Hypothalamus (tissue), 51 donors: ENCODE measurements at regions not wholly inside any gene's neighbourhood (a gene's known extent, or its start where the extent isn't known, plus 50 kb on each side); places are given as distances from the start of the nearest gene placed in this dataset.
"Not testable (repeated sequence)": the region's sequence is repeated elsewhere in the genome, so short reads cannot be mapped to it uniquely, and the experiment has no call there.

Experiments
- DNase-seq, 51 donors: peaks; one replicate each; lab custom pipeline; 2025; lab: John Stamatoyannopoulos, UW

DNA sequence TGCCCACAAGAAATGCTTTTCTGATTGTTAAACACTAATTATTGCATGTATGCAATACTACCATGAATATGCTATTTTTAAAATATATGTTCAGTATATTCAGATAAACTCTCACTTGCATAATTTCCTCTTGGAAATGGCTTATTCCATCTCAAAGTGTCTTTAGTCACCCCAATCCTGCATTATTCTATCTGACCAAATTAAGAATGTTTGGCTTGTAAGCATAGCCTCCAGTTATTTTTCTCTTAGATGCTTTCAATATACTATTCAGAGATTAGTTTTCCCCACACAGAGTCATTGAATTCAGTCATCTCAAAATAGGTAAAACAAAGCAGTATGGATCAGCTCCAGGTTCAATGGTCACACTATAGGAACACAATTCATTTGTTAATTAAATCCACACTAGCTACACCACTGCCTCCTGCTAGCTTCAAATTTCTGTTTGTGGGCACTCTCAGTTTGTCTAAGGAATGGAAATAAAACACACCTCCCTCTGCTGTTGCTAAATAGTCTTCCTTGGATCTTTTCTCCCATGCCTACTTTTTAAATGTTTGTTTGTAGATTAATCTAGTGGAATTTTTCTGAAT is 134.6 kb upstream of the TBCA start:
- DNase-seq: no peak

DNA sequence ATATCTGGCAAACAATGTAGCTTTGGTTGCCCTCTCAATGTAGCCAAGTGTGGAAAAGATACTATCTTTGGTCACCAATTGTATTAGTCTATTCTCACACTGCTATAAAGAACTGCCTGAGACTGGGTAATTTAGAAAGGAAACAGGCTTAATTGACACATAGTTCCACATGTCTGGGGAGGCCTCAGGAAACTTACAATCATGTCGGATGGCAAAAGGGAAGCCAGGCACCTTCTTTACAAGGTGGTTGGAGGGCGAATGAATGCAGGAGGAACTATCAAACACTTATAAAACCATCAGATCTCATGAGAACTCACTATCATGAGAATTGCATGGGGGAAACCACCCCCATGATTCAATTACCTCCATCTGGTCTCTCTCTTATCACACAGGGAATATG is 133.1 kb upstream of the TBCA start:
- DNase-seq: no peak

DNA sequence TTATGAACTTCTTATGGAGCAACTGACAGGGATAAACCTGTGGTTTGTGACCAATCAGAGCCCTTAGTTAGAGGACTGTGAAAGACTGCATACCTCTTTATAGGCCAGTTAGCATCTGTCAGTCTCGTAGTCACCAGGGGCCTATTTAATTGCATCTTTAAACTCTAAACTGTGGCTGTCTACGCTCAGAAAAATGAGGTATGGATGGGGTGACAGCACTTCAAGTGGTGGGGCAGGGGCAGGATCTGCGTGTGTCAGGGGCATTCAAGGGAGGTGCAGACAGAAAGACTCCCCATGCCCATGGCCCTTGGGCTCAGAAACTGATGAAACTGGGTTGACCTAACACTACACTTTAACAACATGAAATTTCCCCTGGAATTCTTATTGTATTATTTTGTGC is 132.6 kb upstream of the TBCA start:
- no peak for DNase-seq

DNA sequence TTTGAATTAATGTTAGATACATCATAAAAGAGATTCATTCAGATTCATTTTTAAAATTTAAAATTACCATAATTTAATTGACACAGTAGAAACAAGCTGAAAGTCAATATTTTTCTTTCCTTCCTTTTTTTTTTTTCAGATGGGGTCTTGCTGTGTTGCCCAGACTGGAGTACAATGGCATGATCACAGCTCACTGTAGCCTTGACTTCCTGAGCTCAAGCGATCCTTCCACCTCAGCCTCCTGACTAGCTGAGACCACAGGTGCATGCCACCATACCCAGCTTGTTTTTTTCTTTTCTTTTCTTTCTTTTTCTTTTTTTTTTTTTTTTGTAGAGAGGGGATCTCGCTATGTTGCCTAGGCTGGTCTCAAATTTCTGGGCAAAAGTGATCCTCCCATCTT is 131.6 kb upstream of the TBCA start:
- no peak for DNase-seq

DNA sequence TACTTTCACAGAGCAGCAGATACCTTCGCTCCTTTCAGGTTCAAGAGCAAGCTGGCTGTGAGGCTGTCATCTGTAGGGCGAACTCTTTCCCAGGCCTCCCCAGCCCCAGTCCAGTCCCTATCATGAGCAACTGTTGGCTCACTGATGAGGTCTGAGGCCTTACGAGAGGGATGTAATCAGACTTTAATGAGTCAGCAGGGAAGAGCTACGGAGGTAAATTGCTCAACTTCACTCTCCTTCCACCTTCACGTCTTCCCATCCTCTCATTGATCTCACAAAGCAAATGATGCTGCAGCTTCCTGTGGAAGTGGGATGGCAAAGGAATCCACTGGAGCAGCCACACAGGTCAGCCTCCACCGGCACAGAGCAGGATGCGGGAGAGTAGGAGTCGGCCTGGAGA is 130.7 kb upstream of the TBCA start:
- DNase-seq: no peak

DNA sequence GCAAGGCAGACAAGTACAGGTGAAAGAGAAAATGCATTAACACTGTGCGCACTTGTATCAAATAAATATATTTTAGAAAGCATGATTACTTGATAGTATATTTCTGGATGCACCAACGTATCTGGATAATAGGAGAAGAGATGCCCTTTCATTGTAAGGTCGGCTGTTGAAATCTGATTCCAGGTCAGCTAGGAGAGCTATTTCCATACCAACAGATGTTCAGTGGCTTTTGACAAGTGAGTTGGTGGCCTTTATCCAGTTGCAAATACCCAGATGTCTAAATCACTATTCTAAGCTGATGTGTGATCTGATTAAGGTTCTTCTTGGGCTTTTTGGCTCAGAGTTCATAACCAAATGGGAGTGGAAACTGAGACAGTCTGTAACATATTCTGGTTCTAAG is 128.2 kb upstream of the TBCA start:
- DNase-seq: no peak

DNA sequence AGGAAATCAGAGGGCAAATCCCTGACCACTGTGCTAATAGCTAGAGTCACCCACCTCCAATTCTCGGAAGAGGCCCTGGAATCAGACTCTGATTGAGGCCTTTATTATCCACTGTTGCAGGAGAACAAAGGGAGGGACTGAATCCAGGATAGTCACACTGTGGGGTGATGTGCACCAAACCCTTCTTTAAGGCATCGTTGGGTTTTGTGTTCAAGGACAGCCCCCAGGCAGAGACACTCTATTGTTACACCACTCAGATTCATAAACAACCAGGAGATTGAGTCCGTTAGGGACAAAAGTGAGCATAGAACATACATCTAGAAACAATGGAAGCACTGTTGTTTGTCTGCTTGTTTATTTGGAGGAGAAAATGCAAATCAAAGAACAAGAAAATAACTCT is 124.6 kb upstream of the TBCA start:
- peak in 28 of 51 donors; percentile 1 to 86 (median 27) for DNase-seq

DNA sequence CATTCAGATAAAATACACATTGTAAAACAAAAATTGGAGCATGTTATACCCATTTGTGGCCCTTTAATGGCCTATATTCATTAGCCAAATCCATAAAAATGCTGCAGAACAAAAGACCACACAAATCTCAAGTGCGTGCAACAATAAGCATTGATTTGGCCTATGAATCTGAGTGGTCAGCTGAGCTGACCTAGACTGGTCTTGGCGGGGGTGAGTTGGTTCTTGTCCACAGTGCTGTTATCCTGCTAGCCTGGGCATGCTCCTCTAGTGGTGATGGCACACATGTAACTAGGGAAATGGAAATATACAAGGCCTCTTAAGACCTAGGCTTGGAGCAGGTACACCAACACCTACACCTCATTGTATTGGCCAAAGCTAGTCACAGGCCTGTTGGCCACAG is 122.2 kb upstream of the TBCA start:
- DNase-seq: peak in 35 of 51 donors; percentile 3 to 83 (median 49)

DNA sequence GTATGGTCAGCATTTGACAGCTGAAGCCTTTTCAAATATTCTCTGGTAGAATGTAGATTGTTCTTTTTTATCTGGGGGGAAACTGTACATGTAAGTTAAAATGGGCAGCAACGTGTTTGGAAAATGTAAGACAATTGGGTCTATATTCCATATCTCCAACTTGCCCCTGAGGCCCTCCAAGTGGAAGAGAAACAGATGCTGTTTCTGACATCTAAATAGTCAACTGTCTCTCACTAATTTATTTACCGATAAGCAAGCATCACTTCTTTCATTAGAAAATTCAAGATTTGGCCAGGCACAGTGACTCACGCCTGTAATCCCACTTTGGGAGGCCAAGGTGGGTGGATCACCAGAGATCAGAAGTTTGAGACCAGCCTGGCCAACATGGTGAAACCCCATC is 120.2 kb upstream of the TBCA start:
- no peak for DNase-seq

DNA sequence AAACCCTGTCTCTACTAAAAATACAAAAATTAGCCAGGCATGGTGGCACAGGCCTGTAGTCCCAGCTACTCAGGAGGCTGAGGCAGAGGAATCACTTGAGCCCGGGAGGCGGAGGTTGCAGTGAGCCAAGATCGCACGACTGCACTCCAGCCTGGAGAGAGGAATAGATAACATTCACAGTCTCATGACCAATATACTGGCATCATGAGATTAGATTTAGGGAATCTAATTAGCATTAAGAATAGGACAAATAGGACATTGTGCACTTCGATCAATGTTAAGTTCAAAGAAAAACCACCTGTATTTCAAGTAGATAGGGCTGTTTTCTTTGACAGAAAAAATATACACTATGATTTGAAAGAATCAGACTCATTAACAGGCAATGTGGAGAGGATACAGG is 118.0 kb upstream of the TBCA start:
- not testable (repeated sequence) for DNase-seq

DNA sequence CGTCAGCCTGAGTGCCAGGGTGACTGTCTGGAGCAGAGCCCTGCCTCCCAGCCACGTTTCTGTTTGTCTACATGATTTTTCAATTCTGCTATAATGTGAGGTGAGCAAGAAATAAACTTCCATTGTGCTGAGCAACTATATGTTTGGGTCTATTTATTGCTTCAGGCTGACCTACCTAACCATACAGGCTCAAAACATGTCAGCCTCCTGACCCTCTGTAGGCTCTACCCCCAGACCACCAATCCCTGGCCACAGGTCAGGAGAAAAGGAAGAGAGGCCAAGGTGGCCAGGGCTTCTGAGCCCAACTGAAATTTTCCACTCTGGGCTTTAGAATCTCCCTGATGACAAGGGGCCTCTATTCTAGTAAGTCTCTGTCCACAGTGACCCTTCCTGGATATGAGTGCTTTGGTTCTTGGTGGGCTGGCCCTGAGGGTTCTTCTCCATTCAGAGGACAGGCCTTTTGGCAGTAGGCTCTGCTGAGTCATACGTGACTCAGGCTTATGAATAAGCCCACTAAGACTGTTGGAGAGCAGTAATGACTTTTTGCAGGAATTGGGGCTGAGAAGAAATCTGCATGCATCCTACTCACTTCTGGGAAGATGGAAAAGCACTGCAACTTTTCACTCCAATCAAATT is 117.2 kb upstream of the TBCA start:
- peak in 18 of 51 donors; percentile 4 to 68 (median 19) for DNase-seq

DNA sequence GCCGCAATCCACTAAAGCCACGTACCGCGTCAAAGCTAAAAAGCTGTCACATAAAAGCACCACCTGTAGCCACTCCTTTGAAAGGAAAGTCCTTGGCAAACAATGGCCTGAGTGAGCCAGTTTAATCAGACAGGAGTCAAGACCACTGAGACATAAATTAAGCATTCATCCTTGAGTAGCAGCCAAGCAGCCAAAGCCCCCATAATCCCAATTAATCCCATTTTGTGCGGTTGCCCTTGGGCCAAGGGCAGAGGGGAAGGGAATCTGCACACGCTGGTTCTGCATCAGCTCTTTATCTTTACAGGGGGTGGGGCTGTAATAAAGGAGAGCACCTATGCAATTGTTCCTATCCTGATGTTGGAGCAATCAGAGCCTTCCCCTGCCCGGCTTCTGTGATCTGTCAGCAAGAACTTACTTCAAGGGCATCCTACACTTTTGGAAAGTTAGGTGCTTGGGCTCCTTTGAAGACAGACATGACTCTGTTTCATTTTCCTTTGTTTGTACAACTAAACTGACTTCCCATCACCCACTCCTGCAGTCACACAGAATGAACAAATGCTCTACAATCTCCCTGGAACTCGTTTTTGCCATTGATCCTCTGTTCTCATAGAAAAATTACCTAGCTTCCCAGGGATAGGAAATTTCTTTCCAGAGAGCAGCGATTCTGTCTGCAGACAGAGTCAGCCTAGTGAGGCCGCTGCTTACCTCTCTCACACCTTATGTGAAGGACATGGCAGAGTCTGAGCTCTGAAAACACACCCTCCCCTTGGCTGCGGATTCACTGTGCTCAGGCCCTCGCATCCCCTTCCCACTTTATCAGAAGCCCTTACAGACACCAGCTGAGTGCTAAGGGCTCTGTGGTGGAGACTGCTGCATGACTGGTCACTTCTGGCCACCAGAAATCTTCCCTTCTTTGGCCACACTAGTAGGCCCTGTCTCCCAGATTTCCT is 116.2 kb upstream of the TBCA start:
- no peak for DNase-seq

DNA sequence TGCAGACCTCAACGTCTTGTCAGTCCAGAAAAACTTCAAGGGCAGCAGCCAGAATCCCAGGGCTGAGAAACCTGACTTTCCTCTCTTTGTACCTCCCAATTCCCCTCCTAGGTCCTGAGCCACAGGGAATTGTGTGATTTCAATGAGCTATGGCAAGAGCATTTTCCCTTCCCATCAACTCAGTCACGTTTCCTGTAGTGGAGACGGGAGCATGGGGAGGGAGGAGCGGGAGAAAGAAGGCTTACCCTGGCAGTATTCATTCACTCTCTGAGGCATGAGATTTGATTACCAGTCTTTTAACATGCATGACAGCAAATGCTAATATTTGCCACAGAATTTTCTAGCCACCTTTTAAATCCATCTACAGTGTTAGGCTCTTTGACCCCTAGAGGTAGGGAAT is 109.4 kb upstream of the TBCA start:
- DNase-seq: no peak

DNA sequence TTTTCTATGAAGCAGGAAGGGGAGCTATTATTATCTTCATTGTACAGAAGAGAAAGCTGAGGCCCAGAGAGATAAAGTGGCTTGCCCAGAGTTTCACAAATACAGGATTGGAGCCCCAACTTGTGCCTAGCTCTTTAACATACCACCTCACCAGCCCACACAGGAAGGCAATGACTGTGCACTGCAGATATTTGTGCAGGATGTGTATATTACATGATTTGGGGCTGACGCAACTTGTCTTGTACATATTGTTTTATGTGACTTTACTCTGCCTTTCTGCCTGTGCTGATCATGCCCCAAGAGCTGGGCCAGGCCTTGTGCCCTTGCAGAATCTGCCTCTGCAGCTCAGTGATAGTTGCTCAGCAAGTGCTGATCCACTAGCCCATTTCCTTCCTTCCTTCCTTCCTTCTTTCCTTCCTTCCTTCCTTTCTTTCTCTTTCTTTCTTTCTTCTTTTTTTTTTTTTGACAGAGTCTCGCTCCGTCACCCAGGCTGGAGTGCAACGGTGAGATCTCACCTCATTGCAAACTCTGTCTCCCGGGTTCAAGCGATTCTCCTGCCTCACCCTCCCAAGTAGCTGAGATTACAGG is 106.6 kb upstream of the TBCA start:
- no peak for DNase-seq

DNA sequence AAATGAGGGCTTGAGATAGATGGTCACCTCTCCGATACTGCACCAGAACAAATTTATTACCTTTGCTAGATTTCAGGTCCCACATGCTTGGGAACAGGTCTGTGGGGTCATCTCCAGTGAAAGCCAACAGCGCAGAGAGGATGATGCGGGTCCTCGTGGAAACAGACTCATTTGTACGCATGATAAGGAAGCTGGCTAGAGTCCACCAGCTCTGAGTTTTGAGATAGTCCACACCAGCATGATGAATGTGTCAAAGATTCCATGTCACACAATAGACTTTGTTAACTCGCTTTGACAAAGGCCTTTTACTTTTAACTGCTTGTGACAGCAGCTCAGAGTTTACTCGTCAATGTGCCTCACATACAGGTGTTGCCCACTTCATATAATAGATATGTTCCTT is 105.4 kb upstream of the TBCA start:
- DNase-seq: no peak

DNA sequence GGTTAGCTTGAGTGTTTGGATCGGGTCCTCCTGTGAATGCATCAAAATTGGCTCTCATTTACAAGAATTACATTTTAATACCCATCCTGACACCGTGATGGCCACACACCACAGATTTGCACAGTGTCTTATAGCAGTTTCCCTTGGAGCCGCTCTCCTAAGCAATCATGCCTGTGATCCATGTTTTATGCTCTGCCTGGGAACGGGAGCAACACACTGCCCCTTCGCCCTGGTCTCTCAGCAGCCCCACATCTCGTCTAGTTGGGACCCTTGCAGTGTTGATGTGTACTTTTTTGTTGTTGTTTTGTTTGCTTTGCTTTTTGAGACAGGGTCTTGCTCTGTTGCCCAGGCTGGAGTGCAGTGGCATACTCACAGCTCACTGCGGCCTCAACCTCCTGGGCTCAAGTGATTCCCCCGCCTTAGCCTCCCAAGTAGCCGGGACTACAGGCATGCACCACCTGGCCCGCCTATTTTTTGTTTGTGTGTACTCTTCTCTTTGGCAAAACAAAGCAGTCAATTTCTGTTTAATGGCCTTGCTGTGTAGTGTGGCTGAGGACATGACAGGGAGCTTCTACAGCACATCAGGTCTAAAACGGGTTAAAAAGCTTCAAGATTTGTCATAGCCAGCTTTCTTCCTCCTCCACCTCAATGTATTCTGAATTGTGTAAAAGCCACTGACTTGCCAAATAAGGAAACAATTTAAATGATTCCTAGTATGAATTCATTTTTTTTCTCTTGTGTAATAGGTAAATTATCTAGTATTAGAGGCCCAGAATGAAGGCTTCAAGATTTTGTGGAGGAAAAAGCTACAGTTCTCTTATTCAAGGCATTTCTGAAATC is 101.6 kb upstream of the TBCA start:
- DNase-seq: no peak

DNA sequence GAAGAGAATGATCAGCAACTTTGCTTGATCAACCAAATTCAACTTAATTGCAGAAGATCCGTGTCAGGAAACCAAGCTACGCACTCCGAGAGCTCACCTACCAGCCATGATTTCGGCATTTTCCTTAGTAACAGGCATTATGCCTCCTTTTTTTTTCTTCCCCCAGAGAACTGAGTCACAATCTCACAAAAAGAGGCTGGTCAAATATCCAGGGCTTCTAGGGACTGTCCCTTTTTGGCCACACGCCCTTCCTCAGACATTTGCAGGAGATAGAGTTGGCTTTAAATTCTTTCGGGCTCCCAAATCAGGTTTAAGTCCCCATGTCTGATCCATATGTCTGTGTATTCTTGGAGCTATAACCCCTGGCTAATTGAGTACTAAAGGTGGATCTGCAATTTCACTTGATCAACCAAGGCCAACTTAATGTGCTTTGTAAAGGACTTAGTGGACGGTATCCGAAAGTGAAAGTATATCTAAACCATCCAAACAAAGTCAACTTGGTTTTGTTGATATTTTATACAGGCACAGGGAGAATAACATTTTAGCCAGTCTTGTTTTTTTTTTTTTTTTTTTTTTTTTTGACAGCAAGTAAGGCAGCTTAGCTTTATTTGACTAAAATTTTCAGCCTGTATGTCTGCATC is 100.8 kb upstream of the TBCA start:
- DNase-seq: no peak

DNA sequence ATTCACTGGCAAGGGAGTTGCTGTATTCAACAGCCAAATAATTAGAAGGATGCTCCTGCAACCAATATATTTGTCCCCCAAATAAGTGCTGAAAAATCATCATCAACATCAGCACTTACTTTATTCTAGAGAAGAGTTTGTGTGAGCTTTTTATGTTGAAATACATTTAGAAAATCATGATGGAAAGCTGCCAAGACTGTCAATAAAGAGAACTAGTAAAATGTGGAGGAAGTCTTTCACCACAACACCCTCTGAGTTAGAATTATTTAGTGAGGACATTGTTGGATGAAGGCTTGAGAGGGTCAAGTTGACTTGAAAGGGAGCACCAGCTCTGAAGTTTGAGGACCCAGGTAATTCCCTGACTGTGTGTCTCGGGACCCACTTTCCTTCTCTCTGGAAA is 100.2 kb upstream of the TBCA start:
- no peak for DNase-seq

DNA sequence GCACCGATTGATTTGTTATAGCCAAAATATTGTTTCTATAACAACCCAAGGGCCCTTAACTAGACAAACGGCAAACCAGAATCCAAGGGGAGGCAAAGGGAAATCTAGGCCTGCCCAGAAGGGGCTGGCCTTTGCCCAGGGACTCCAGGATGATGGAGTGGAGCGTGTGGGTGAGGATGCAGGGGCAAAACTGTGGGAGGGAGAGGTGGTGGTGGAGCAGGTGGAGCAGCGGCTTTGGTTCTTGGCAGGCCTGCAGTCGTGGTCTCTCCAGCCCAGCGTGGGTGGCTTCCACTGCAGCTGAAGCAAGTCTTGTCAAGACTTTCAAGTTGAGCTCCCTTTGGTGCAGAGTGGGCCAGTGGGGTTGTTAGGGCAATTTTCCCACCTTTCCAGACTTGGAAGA is 98.6 kb upstream of the TBCA start:
- DNase-seq: no peak

DNA sequence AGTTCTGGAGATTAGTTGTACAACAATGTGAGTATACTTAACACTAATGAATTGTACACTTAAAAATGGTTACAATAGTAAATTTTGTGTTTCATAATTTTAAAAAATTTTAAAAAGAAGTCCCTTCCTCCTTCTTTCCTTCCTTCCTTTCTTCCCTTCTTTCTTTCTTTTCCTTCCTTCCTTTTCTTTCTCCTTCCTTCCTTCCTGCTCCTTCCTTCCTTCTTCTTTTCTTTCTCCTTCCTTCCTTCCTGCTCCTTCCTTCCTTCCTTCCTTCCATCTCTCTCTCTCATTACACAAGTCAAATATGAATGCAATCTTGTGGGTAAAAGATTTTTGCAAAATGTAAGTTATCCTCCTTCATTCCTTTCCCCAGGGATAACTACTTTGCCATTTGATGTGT is 97.1 kb upstream of the TBCA start:
- DNase-seq: no peak
